C4-2B (cell line): ENCODE measurements at regions not wholly inside any gene's neighbourhood (a gene's known extent, or its start where the extent isn't known, plus 50 kb on each side); places are given as distances from the start of the nearest gene placed in this dataset.

ENCODE experiments used
- H3K27ac ChIP-seq: fragments of 450-650 bp; 2 replicates; pipeline ENCODE4 v1.5.1; 2017
- ZFX ChIP-seq: fragments of 450-650 bp; IDR thresholded peaks from 2 replicates; pipeline ENCODE4 v1.6.1; 2017
- TF ChIP-seq, protein P1 (sequence below): fragments of 450-650 bp; conservative IDR thresholded peaks from 2 replicates; pipeline ENCODE4 v1.5.1; 2017; ENCODE audit warnings: mild to moderate bottlenecking

DNA sequence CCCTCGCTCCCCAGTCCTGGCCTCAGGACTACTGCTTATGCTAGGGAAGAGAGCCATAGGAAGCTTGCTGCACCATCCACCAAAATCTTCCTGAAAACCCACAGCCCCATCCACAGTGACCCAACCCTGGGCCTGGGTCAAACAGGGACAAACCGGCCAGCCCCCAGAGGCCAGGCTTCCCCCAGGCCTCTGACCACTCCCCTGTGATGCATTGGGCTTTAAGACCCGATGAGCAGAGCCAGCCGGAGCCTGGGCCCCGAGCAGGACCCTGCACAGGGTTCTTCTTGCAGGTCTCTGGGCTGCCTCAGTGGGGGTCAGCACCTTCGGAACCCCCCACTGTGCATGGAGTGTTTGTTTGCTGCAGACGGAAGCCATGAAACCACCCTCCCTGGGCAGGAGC is 583.7 kb downstream of the BRD1 start:
- H3K27ac ChIP-seq, result no peak overlapping the region
- TF ChIP-seq, protein P1, sequence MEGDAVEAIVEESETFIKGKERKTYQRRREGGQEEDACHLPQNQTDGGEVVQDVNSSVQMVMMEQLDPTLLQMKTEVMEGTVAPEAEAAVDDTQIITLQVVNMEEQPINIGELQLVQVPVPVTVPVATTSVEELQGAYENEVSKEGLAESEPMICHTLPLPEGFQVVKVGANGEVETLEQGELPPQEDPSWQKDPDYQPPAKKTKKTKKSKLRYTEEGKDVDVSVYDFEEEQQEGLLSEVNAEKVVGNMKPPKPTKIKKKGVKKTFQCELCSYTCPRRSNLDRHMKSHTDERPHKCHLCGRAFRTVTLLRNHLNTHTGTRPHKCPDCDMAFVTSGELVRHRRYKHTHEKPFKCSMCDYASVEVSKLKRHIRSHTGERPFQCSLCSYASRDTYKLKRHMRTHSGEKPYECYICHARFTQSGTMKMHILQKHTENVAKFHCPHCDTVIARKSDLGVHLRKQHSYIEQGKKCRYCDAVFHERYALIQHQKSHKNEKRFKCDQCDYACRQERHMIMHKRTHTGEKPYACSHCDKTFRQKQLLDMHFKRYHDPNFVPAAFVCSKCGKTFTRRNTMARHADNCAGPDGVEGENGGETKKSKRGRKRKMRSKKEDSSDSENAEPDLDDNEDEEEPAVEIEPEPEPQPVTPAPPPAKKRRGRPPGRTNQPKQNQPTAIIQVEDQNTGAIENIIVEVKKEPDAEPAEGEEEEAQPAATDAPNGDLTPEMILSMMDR, result no peak
- no peak for TF ChIP-seq ZFX

DNA sequence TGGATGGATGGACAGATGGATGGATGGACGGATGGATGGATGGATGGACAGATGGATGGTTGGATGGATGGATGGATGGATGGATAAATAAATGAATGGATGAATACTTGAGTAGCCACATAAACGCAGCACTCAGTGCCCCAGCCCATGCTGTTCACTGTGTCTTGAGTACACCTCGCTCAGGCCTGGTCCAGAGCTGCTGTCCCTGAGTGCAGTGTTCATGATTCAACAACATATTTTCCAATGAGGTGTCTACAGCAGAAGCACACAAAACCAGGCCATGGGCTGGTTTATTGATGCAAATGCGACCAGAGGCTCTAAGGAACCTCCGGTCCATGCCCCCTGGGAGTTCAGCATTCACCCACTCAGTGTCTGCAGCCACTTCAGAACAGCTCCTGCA is 584.3 kb downstream of the BRD1 start:
- no peak overlapping the region for H3K27ac ChIP-seq
- TF ChIP-seq ZFX, result no peak
- TF ChIP-seq, protein P1, result no peak

DNA sequence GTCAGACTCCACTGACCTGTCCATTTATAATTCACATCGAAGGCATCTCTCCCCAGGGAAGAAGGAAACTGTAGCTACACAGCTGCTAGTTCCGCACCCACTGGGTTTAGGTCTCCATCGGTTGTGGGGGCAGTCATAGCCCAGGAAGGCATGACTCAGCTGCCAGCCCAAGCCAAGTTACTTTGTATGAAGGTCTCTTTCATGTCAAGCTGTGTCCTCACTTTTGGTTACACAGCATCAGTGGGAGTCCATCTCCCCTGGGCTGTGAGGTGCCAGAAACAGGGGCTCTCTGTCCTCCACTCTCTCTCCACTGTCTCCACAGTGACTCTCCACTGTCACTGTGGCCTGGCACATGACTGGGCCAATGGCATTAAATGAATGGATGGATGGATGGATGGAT is 585.2 kb downstream of the BRD1 start:
- no peak for TF ChIP-seq ZFX
- TF ChIP-seq, protein P1, result no peak

DNA sequence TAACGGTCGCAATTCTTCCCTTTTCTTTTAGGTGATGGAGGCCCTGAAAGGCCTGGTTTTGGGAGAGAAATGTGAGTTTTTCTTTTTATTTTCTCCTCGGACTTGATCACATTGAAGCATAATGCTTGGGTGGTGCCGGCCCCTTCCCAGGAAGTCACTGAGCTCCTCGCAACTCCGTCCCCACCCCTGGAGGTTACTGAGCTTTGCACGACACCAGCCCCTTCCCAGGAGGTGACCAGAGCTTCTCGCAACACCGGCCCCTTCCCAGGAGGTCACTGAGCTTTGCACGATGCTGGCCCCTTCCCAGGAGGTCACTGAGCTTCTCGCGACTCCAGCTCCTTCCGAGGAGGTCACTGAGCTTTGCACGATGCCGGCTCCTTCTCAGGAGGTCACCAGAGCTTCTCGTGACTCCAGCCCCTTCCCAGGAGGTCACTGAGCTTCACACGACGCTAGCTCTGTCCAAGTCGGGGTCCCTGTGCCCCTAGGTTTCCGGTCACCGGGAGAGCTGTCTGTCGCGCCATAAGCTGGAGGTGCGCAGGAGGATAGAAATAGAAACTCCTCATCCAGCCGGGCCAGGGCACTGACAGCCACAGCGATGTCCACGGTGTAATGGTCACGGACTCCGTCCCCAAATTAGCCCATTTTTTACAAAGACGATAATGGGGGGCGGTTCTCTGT is 586.4 kb downstream of the BRD1 start:
- no peak for TF ChIP-seq ZFX
- TF ChIP-seq, protein P1, result no peak
- H3K27ac ChIP-seq, result no peak overlapping the region

More for the DNA sequence above, 585.2 kb downstream of the BRD1 start:
- H3K27ac ChIP-seq, result no peak overlapping the region

DNA sequence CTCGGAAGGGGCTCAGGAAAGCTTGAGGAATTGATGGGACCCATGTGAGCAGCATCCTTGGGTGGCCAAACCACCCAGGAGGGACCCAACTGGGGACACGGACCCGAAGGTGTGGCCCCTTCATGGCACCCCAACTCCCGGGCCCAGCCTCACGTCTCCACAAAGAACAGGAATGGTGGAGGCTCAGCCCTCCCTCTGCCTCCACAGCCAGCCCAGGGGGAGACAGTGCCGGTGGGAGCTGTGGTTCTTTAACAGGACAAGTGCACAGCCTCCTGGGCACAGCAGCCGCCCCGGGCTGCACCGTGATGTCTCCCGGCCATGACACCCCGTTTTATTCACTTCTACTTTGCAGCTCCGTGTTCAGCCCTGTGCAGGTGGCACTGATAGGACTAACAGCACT is 587.2 kb downstream of the BRD1 start:
- TF ChIP-seq ZFX, result no peak
- TF ChIP-seq, protein P1, result no peak
- no peak overlapping the region for H3K27ac ChIP-seq

DNA sequence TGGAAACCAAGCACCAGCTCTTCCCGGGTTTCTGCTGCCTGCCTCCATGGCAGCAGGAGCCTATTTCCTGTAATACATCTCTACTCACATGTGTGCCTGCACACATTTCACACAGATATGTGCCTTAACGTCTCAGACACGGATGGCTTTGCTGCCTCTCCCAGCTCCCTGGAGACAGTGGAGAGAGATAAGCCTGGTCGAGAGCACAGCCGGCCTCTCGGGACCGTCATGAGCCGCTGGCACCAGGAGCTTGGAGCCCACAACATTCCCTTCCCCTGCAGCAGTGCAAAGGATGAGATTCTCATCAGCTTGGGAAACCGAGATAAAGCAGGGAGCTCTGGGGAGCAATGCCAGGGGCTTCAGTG is 587.7 kb downstream of the BRD1 start:
- TF ChIP-seq ZFX, result no peak
- TF ChIP-seq, protein P1, result no peak
- no peak overlapping the region for H3K27ac ChIP-seq

DNA sequence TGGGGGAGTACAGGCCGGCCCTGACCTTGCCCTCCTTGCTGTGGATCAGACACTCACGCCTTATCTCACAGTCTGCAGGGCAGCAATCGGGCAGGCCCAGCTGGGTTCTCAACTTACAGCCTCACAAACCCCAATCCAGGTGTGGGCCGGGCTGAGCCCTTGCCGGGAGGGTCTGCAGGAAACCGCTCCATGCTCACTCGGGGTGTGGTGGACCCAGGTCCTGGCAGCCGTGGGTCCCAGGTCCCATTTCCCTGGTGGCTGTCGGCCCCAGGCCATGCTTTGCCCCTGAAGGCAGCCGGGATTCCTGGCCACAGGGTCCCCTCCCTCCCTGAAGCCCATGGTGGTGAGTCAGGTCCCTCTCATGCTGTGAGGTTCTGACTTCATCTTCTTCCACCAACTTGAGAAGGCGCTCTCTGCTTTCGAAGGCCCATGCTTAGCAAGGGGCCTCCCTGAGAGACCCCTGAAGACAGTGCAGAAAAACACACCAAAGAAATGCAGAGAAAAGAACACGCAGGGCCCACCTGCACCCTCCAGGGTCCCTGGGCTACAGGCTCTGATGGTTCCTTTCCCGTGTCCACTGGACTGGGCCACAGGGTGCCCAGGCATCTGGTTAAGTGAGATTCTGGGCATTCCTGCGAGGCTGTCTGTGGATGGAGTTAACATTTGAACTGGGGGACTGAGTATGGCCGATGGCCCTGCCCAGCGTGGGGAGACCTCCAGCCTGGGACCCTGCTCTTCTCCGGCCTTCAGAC is 588.2 kb downstream of the BRD1 start:
- TF ChIP-seq, protein P1, result no peak
- TF ChIP-seq ZFX, result no peak

More for the DNA sequence above, 588.2 kb downstream of the BRD1 start:
- no peak overlapping the region for H3K27ac ChIP-seq
